Sigmoid colon (tissue), 6 donors: ENCODE measurements at regions not wholly inside any gene's neighbourhood (a gene's known extent, or its start where the extent isn't known, plus 50 kb on each side); places are given as distances from the start of the nearest gene placed in this dataset.

Source experiments
- DNase-seq: peaks from one replicate; pipeline ENCODE4 v3.0.0-alpha.2; 2019
- H3K27ac ChIP-seq, 4 donors: fragments of 200-600 bp; sonication (generic); one replicate each; pipeline ENCODE4 v1.5.1; 2016 to 2019; ENCODE audit warnings: mild to moderate bottlenecking in 1 of 4
- H3K27me3 ChIP-seq, 3 donors: fragments of 200-600 bp; sonication (generic); one replicate each; pipeline ENCODE4 v1.5.1; 2019; ENCODE audit warnings: mild to moderate bottlenecking in 1 of 3
- H3K36me3 ChIP-seq, 4 donors: fragments of 200-600 bp; sonication (generic); one replicate each; pipeline ENCODE4 v1.5.1; 2016 to 2019
- H3K4me1 ChIP-seq, 4 donors: fragments of 200-600 bp; sonication (generic); one replicate each; pipeline ENCODE4 v1.5.1; 2017 to 2019
- H3K4me3 ChIP-seq, 4 donors: fragments of 200-600 bp; sonication (generic); one replicate each; pipeline ENCODE4 v1.5.1; 2017 to 2019; ENCODE audit warnings: mild to moderate bottlenecking in 2 of 4, moderate library complexity in 1 of 4
- H3K9me3 ChIP-seq, 4 donors: fragments of 200-600 bp in 3 of 4; sonication (generic) in 3 of 4; one replicate each; pipeline versions ENCODE4 v1.5.1 to v1.6.1; 2013 to 2019
- CTCF ChIP-seq, 4 experiments: fragments of 450-650 bp in 3 of 4; fragments of 200-600 bp in 1 of 4; IDR thresholded peaks; one replicate each; pipeline ENCODE4 v1.5.1; 2016 to 2019; ENCODE audit warnings: antibody characterized with exemption in 4 of 4, mild to moderate bottlenecking in 3 of 4, moderate library complexity in 2 of 4
- EP300 ChIP-seq, 4 donors: sonication (generic); formaldehyde crosslinking; IDR thresholded peaks; one replicate each; pipeline ENCODE4 v1.6.1; 2017; ENCODE audit warnings: antibody characterized with exemption in 4 of 4
- POLR2A ChIP-seq, 2 donors: fragments of 450-650 bp; IDR thresholded peaks; one replicate each; pipeline ENCODE4 v1.6.1; 2016; ENCODE audit warnings: antibody characterized with exemption in 2 of 2, mild to moderate bottlenecking in 2 of 2, moderate library complexity in 2 of 2
- POLR2AphosphoS5 ChIP-seq, 4 donors: sonication (generic); formaldehyde crosslinking; IDR thresholded peaks; one replicate each; pipeline ENCODE4 v1.6.1; 2017; ENCODE audit warnings: antibody characterized with exemption in 4 of 4
- WGBS, 2 donors: extraction: QIAGEN DNeasy Blood & Tissue Kit; methylation state at CpG; one replicate each; pipeline ENCODE4 v1.1.7; 2013; 5-methylcytosine and 5-hydroxymethylcytosine counted together
- intact Hi-C: fragments of 100-400 bp; cut with DNase I; formaldehyde crosslinking; loops from one replicate; pipeline ENCODE4 v1.15.1; 2023
- donor health status: healthy with polysubstance abuse.
- donor health status: healthy.

- intact Hi-C loops = no loop called here
- H3K27me3 ChIP-seq = no peaks in the 10 kb centered on the region
- DNase-seq = no peak
- 62% methylated on average over 4 of the region's 4 CpGs for WGBS, 2 donors
- H3K36me3 ChIP-seq = no peaks in the 10 kb centered on the region
- H3K4me3 ChIP-seq = no peak overlapping the region
- H3K9me3 ChIP-seq = no peaks in the 10 kb centered on the region
- H3K4me1 ChIP-seq = no peaks in the 10 kb centered on the region
- TF ChIP-seq EP300 (IDR thresholded peaks at IDR 0.05) (no peak), POLR2AphosphoS5 (IDR thresholded peaks at IDR 0.05) (no peak), CTCF (IDR thresholded peaks at IDR 0.05) (no peak), POLR2A (IDR thresholded peaks at IDR 0.05) (no peak)
- no peak overlapping the region for H3K27ac ChIP-seq
These were observed 90.7 kb upstream of the DCLK2 start for GRCh38 chr4:149987330-149988086.

DNA sequence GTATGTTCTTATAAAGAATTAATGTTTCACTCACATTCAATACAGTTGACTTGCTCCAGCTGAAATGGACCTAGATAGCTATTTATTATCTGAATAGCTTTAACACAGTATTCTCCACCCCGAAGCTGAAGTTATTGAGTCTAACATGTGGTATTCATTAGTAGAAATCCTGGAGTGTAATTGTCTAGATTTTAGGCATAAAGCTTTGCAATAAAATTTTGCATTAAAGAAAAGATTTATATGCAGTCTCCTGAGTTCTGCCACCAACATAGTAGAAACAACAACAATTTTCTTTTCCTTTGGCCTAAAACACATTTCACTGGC is 90.2 kb upstream of the DCLK2 start:
- DNase-seq = no peak
- WGBS, 2 donors = 49 to 73% methylated on average over 1 of the region's 1 CpG
- Histone ChIP-seq H3K27ac (no peak overlapping the region), H3K4me3 (no peak overlapping the region), H3K9me3 (no peaks in the 10 kb centered on the region), H3K4me1 (no peaks in the 10 kb centered on the region), H3K27me3 (no peaks in the 10 kb centered on the region), H3K36me3 (no peaks in the 10 kb centered on the region)
- TF ChIP-seq CTCF (IDR thresholded peaks at IDR 0.05) (no peak), EP300 (IDR thresholded peaks at IDR 0.05) (no peak), POLR2AphosphoS5 (IDR thresholded peaks at IDR 0.05) (no peak), POLR2A (IDR thresholded peaks at IDR 0.05) (no peak)
- intact Hi-C loops = no loop called here

- H3K27ac ChIP-seq = no peak overlapping the region
- no peak for DNase-seq
- H3K27me3 ChIP-seq = no peaks in the 10 kb centered on the region
- no peak overlapping the region for H3K4me3 ChIP-seq
- no peaks in the 10 kb centered on the region for H3K9me3 ChIP-seq
- intact Hi-C loops = no loop called here
- peaks cover 0 to 6% (median 5%) of the 10 kb centered on the region in 4 donors for H3K4me1 ChIP-seq
- H3K36me3 ChIP-seq = no peaks in the 10 kb centered on the region
- TF ChIP-seq EP300 (IDR thresholded peaks at IDR 0.05) (no peak), POLR2A (IDR thresholded peaks at IDR 0.05) (no peak), POLR2AphosphoS5 (IDR thresholded peaks at IDR 0.05) (no peak)
These were observed 85.2 kb upstream of the DCLK2 start for GRCh38 chr4:149993030-149993429.

- Histone ChIP-seq H3K36me3 (no peaks in the 10 kb centered on the region), H3K27ac (no peak overlapping the region), H3K4me1 (peaks cover 0 to 16% (median 13%) of the 10 kb centered on the region in 4 donors), H3K27me3 (no peaks in the 10 kb centered on the region), H3K4me3 (no peak overlapping the region), H3K9me3 (no peaks in the 10 kb centered on the region)
- intact Hi-C loops = no loop called here
- no peak for DNase-seq
- TF ChIP-seq POLR2AphosphoS5 (IDR thresholded peaks at IDR 0.05) (no peak), POLR2A (IDR thresholded peaks at IDR 0.05) (no peak), CTCF (IDR thresholded peaks at IDR 0.05) (no peak), EP300 (IDR thresholded peaks at IDR 0.05) (no peak)
- whole genome bisulfite sequencing, 2 donors = 86 to 92% methylated on average over 1 of the region's 1 CpG
These were observed 83.0 kb upstream of the DCLK2 start for GRCh38 chr4:149995134-149995756.

- no peaks in the 10 kb centered on the region for H3K36me3 ChIP-seq
- H3K27me3 ChIP-seq = no peaks in the 10 kb centered on the region
- H3K9me3 ChIP-seq = no peaks in the 10 kb centered on the region
- no peak for DNase-seq
- no peak overlapping the region for H3K4me3 ChIP-seq
- H3K27ac ChIP-seq = peak overlapping the region in 3 of 4 donors; percentile 27 to 57 (median 42)
- WGBS, 2 donors = 10 to 48% methylated on average over 4 of the region's 4 CpGs
- TF ChIP-seq POLR2AphosphoS5 (IDR thresholded peaks at IDR 0.05) (no peak), EP300 (IDR thresholded peaks at IDR 0.05) (no peak), POLR2A (IDR thresholded peaks at IDR 0.05) (no peak), CTCF (IDR thresholded peaks at IDR 0.05) (no peak)
- intact Hi-C loops = no loop called here
- peaks cover 0 to 31% (median 19%) of the 10 kb centered on the region in 4 donors for H3K4me1 ChIP-seq
These were observed 80.3 kb upstream of the DCLK2 start for GRCh38 chr4:149997881-149998421.
